UCSD-AML1 (cell line): ENCODE measurements at regions not wholly inside any gene's neighbourhood (a gene's known extent, or its start where the extent isn't known, plus 50 kb on each side); places are given as distances from the start of the nearest gene placed in this dataset.
"Not testable (repeated sequence)": the region's sequence is repeated elsewhere in the genome, so short reads cannot be mapped to it uniquely, and the experiment has no call there.

Experiments
- DNase-seq: peaks from one replicate; lab custom pipeline; 2025; ENCODE audit not compliant: unreplicated experiment; lab: John Stamatoyannopoulos, UW

GRCh38 chr2:7368211-7368610 lies 451.0 kb downstream of the RNF144A start:
- DNase-seq: no peak

- no peak for DNase-seq
Observed at GRCh38 chr2:7373156-7373555, 455.9 kb downstream of the RNF144A start.

- no peak for DNase-seq
Observed at GRCh38 chr2:7375901-7376300, 458.7 kb downstream of the RNF144A start.

- no peak for DNase-seq
Observed at GRCh38 chr2:7377916-7378569, 460.8 kb downstream of the RNF144A start.

GRCh38 chr2:7378591-7378990 lies 461.4 kb downstream of the RNF144A start:
- no peak for DNase-seq

- peak; percentile 21 for DNase-seq
Observed at GRCh38 chr2:7379799-7380198, 462.6 kb downstream of the RNF144A start.

GRCh38 chr2:7384773-7385349 lies 467.6 kb downstream of the RNF144A start:
- no peak for DNase-seq

- DNase-seq: not testable (repeated sequence)
Observed at GRCh38 chr2:7390311-7390710, 473.1 kb downstream of the RNF144A start.

- DNase-seq: no peak
Observed at GRCh38 chr2:7392076-7392787, 475.0 kb downstream of the RNF144A start.

GRCh38 chr2:7394195-7394594 lies 477.0 kb downstream of the RNF144A start:
- DNase-seq: no peak

GRCh38 chr2:7400628-7401027 lies 483.4 kb downstream of the RNF144A start:
- no peak for DNase-seq

GRCh38 chr2:7403092-7403775 lies 486.0 kb downstream of the RNF144A start:
- no peak for DNase-seq

- DNase-seq: no peak
Observed at GRCh38 chr2:7405861-7406715, 488.9 kb downstream of the RNF144A start.

- DNase-seq: no peak
Observed at GRCh38 chr2:7407001-7407400, 489.8 kb downstream of the RNF144A start.

GRCh38 chr2:7407906-7408680 lies 490.9 kb downstream of the RNF144A start:
- DNase-seq: no peak

- DNase-seq: no peak
Observed at GRCh38 chr2:7411691-7412090, 494.5 kb downstream of the RNF144A start.

- no peak for DNase-seq
Observed at GRCh38 chr2:7417845-7418742, 500.9 kb downstream of the RNF144A start.

GRCh38 chr2:7419186-7419585 lies 502.0 kb downstream of the RNF144A start:
- no peak for DNase-seq

- no peak for DNase-seq
Observed at GRCh38 chr2:7419814-7420311, 502.7 kb downstream of the RNF144A start.
